ENCODE measurements at regions not wholly inside any gene's neighbourhood (a gene's known extent, or its start where the extent isn't known, plus 50 kb on each side); places are given as distances from the start of the nearest gene placed in this dataset.
"Not testable (repeated sequence)": the region's sequence is repeated elsewhere in the genome, so short reads cannot be mapped to it uniquely, and the experiment has no call there.

- H3K36me3 ChIP-seq (ENCODE audit: insufficient read depth) = no peaks in the 10 kb centered on the region
- no peak overlapping the region for H3K4me3 ChIP-seq (ENCODE audit: low read depth, low read length)
- WGBS = 45% methylated on average over 1 of the region's 1 CpG
- H3K27ac ChIP-seq (ENCODE audit: low read depth) = no peak overlapping the region
- no peaks in the 10 kb centered on the region for H3K4me1 ChIP-seq (ENCODE audit: insufficient read depth)
- DNase-seq (ENCODE audit: extremely low spot score) = no peak
Measured at GRCh38 chr1:164440232-164440631, 118.8 kb upstream of the PBX1 start.

GRCh38 chr1:164443166-164443565, 115.8 kb upstream of the PBX1 start:
- 93% methylated on average over 1 of the region's 1 CpG for WGBS
- DNase-seq (ENCODE audit: extremely low spot score) = no peak
- Histone ChIP-seq H3K36me3 (ENCODE audit: insufficient read depth) (no peaks in the 10 kb centered on the region), H3K27ac (ENCODE audit: low read depth) (no peak overlapping the region), H3K4me1 (ENCODE audit: insufficient read depth) (no peaks in the 10 kb centered on the region), H3K4me3 (ENCODE audit: low read depth, low read length) (no peak overlapping the region)

- 81% methylated on average over 1 of the region's 1 CpG for WGBS
Measured at GRCh38 chr1:164443836-164444235, 115.1 kb upstream of the PBX1 start.

GRCh38 chr1:164446020-164446419, 113.0 kb upstream of the PBX1 start:
- Histone ChIP-seq H3K4me3 (ENCODE audit: low read depth, low read length) (no peak overlapping the region), H3K27ac (ENCODE audit: low read depth) (no peak overlapping the region), H3K36me3 (ENCODE audit: insufficient read depth) (no peaks in the 10 kb centered on the region), H3K4me1 (ENCODE audit: insufficient read depth) (no peaks in the 10 kb centered on the region)
- WGBS = 96% methylated on average over 6 of the region's 6 CpGs
- no peak for DNase-seq (ENCODE audit: extremely low spot score)

More at GRCh38 chr1:164443836-164444235, 115.1 kb upstream of the PBX1 start:
- Histone ChIP-seq H3K4me1 (ENCODE audit: insufficient read depth) (no peaks in the 10 kb centered on the region), H3K4me3 (ENCODE audit: low read depth, low read length) (no peak overlapping the region), H3K27ac (ENCODE audit: low read depth) (no peak overlapping the region), H3K36me3 (ENCODE audit: insufficient read depth) (no peaks in the 10 kb centered on the region)
- DNase-seq (ENCODE audit: extremely low spot score) = no peak

GRCh38 chr1:164452549-164452948, 106.4 kb upstream of the PBX1 start:
- Histone ChIP-seq H3K4me1 (ENCODE audit: insufficient read depth) (no peaks in the 10 kb centered on the region), H3K36me3 (ENCODE audit: insufficient read depth) (no peaks in the 10 kb centered on the region), H3K27ac (ENCODE audit: low read depth) (no peak overlapping the region), H3K4me3 (ENCODE audit: low read depth, low read length) (no peak overlapping the region)
- DNase-seq (ENCODE audit: extremely low spot score) = no peak
- WGBS = 94% methylated on average over 1 of the region's 1 CpG

GRCh38 chr1:164456272-164456671, 102.7 kb upstream of the PBX1 start:
- Histone ChIP-seq H3K36me3 (ENCODE audit: insufficient read depth) (no peaks in the 10 kb centered on the region), H3K4me1 (ENCODE audit: insufficient read depth) (no peaks in the 10 kb centered on the region), H3K4me3 (ENCODE audit: low read depth, low read length) (no peak overlapping the region), H3K27ac (ENCODE audit: low read depth) (no peak overlapping the region)
- WGBS = 95% methylated on average over 1 of the region's 1 CpG
- DNase-seq (ENCODE audit: extremely low spot score) = no peak

- H3K4me1 ChIP-seq (ENCODE audit: insufficient read depth); H3K36me3 ChIP-seq (ENCODE audit: insufficient read depth); DNase-seq (ENCODE audit: extremely low spot score); H3K27ac ChIP-seq (ENCODE audit: low read depth); H3K4me3 ChIP-seq (ENCODE audit: low read depth, low read length): not testable (repeated sequence)
- 95% methylated on average over 25 of the region's 25 CpGs for WGBS
Measured at GRCh38 chr1:164459176-164459575, 99.8 kb upstream of the PBX1 start.

- Histone ChIP-seq H3K4me3 (ENCODE audit: low read depth, low read length) (no peak overlapping the region), H3K36me3 (ENCODE audit: insufficient read depth) (no peaks in the 10 kb centered on the region), H3K4me1 (ENCODE audit: insufficient read depth) (no peaks in the 10 kb centered on the region), H3K27ac (ENCODE audit: low read depth) (no peak overlapping the region)
- DNase-seq (ENCODE audit: extremely low spot score) = no peak
- WGBS = 89% methylated on average over 5 of the region's 5 CpGs
Measured at GRCh38 chr1:164466001-164466421, 93.0 kb upstream of the PBX1 start.

GRCh38 chr1:164466429-164466828, 92.6 kb upstream of the PBX1 start:
- Histone ChIP-seq H3K4me1 (ENCODE audit: insufficient read depth) (no peaks in the 10 kb centered on the region), H3K4me3 (ENCODE audit: low read depth, low read length) (no peak overlapping the region), H3K36me3 (ENCODE audit: insufficient read depth) (no peaks in the 10 kb centered on the region), H3K27ac (ENCODE audit: low read depth) (no peak overlapping the region)
- 91% methylated on average over 5 of the region's 5 CpGs for WGBS
- DNase-seq (ENCODE audit: extremely low spot score) = no peak

- Histone ChIP-seq H3K4me3 (ENCODE audit: low read depth, low read length) (no peak overlapping the region), H3K27ac (ENCODE audit: low read depth) (no peak overlapping the region), H3K36me3 (ENCODE audit: insufficient read depth) (no peaks in the 10 kb centered on the region), H3K4me1 (ENCODE audit: insufficient read depth) (no peaks in the 10 kb centered on the region)
- WGBS = 58% methylated on average over 5 of the region's 5 CpGs
- no peak for DNase-seq (ENCODE audit: extremely low spot score)
Measured at GRCh38 chr1:164470996-164471395, 88.0 kb upstream of the PBX1 start.

GRCh38 chr1:164472841-164473240, 86.1 kb upstream of the PBX1 start:
- 82% methylated on average over 1 of the region's 1 CpG for WGBS
- Histone ChIP-seq H3K4me1 (ENCODE audit: insufficient read depth) (no peaks in the 10 kb centered on the region), H3K36me3 (ENCODE audit: insufficient read depth) (no peaks in the 10 kb centered on the region), H3K27ac (ENCODE audit: low read depth) (no peak overlapping the region), H3K4me3 (ENCODE audit: low read depth, low read length) (no peak overlapping the region)
- no peak for DNase-seq (ENCODE audit: extremely low spot score)

- Histone ChIP-seq H3K27ac (ENCODE audit: low read depth) (no peak overlapping the region), H3K36me3 (ENCODE audit: insufficient read depth) (no peaks in the 10 kb centered on the region), H3K4me3 (ENCODE audit: low read depth, low read length) (no peak overlapping the region), H3K4me1 (ENCODE audit: insufficient read depth) (no peaks in the 10 kb centered on the region)
- WGBS = 77% methylated on average over 3 of the region's 3 CpGs
- no peak for DNase-seq (ENCODE audit: extremely low spot score)
Measured at GRCh38 chr1:164473544-164473943, 85.4 kb upstream of the PBX1 start.

- Histone ChIP-seq H3K4me3 (ENCODE audit: low read depth, low read length) (no peak overlapping the region), H3K36me3 (ENCODE audit: insufficient read depth) (no peaks in the 10 kb centered on the region), H3K4me1 (ENCODE audit: insufficient read depth) (no peaks in the 10 kb centered on the region), H3K27ac (ENCODE audit: low read depth) (no peak overlapping the region)
- 89% methylated on average over 7 of the region's 7 CpGs for WGBS
- no peak for DNase-seq (ENCODE audit: extremely low spot score)
Measured at GRCh38 chr1:164475834-164476233, 83.2 kb upstream of the PBX1 start.

- no peak overlapping the region for H3K27ac ChIP-seq (ENCODE audit: low read depth)
- H3K4me3 ChIP-seq (ENCODE audit: low read depth, low read length) = no peak overlapping the region
- H3K4me1 ChIP-seq (ENCODE audit: insufficient read depth) = no peaks in the 10 kb centered on the region
- DNase-seq (ENCODE audit: extremely low spot score) = no peak
- 95% methylated on average over 4 of the region's 4 CpGs for WGBS
- H3K36me3 ChIP-seq (ENCODE audit: insufficient read depth) = no peaks in the 10 kb centered on the region
Measured at GRCh38 chr1:164477343-164477742, 81.6 kb upstream of the PBX1 start.

GRCh38 chr1:164479242-164479641, 79.7 kb upstream of the PBX1 start:
- H3K36me3 ChIP-seq (ENCODE audit: insufficient read depth) = no peaks in the 10 kb centered on the region
- H3K4me1 ChIP-seq (ENCODE audit: insufficient read depth) = no peaks in the 10 kb centered on the region
- 62% methylated on average over 1 of the region's 1 CpG for WGBS
- H3K4me3 ChIP-seq (ENCODE audit: low read depth, low read length) = no peak overlapping the region
- DNase-seq (ENCODE audit: extremely low spot score) = no peak
- H3K27ac ChIP-seq (ENCODE audit: low read depth) = no peak overlapping the region
